ENCODE measurements at regions not wholly inside any gene's neighbourhood (a gene's known extent, or its start where the extent isn't known, plus 50 kb on each side); places are given as distances from the start of the nearest gene placed in this dataset.
A peak's percentile ranks its signal among the peaks of the same experiment; 100 is the strongest.

DNA sequence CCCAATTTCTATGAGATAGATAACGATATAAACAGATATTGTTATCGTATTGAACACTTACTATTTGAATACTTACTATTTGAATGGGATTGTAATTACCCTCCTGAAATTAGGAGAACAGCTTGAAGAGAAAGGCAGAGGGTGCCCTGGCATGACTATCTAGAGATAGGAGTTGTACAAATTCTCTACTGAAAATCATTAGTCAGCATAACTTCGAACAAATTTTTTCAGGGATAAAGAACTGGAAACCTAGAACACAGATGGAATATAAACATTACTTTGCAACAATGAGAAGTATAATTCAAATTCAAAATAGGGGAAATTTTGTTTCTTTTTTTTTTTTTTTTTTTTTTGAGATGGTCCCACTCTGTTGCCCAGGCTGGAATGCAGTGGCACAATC lies 1096.8 kb downstream of the C4orf33 start:
- DNase-seq: no peak

DNA sequence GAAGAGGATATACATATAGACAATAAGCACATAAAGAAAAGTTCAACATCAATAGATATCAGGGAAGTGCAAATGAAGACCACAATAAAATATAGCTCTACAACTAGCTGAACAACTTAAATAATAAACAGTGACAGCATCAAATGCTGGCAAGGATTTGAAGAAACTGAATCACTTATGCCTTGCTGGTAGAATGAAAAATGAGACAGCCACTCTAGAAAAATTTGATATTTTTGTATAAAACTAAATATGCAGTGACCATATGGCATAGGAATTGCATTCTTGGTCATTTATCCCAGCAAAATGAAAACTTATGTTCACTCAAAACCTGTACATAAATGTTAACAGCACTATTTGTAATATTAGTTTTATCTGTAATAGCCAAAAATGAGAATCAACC lies 1102.0 kb downstream of the C4orf33 start:
- DNase-seq: no peak

DNA sequence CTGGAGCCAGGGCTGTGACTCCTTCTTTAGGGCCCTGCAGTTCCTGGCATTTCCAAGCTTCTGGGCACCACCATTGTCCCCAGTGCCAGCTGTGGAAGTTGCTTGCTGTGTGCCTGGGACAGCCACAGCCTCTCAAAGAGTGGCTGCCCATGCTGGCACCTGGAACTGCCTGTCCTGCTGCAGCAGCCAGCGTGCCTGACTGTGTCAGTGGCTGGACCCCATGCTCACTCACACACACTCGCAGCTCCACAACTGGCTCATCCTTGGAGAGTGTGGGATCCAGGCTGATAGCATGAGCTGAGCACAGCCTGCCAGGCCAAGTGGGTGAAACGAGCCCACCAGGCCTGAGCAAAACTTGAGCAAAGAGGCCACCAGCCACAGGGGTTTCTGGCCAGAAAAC lies 1107.6 kb downstream of the C4orf33 start:
- no peak for DNase-seq

DNA sequence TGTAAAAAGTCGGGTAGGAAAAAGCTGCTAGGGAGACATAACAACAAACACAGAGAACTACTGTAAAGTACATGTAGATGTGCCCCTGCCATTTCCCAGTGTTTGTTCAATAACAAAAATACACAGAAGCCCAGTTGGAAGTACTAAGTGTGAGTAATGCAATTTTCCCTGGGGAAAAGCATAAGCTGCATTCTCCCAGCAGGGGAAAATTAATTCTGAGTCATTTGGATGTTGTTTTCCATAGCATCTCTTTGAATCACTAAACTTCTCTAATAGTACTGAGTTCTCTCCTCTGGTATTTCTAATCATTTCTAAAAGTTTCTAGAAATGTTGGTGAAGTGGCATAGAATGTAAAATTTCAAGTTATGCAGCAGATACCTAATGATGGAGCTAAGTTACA lies 1114.9 kb downstream of the C4orf33 start:
- no peak for DNase-seq

DNA sequence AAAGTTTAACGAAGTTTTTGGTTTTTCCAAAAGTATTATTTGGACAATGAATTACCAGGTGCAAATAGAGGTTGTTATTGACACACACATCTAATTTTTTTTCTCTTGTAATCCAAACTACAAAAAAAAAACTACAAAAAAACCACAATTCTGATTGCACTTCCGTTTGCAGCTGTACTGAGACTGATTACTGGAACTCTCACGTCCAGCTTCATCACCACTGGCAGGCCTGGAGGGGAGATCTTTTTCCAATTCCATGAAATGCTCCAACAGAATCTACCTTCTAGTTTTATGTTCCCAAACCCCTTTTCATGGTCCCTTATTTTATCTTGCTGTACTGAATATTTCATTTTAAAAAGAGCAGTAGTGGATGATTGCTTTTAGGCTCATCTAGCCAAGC lies 1118.3 kb downstream of the C4orf33 start:
- no peak for DNase-seq

DNA sequence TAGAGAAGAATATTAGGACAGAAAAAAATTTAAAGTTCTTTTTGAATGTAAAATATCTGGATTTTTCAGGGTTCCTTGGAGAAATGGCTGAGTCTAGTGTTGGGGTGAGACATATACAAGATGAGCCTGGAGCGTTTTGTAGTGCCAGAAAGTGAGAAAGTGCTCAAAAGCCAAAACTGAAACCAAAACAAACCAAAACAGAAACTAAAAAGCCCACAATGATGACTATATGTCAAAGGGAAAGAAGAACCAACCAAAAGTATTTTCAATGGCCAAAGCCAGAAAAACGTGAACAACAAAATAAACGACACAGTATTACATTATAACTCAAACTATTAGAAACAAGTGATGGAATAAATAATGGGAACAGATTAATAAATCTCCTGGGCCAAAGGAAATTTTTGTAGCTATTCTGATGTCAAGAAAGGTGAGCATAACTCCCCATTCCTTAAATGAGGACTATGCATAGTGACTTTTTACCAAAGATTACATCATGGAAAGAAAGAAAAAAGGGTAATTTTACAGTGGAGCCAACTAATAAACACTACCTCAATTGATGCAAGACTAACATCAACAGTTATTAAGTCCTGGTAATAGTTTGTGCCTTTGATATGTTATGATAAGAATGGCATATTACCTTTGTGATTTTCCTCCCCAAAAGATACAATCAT lies 1137.6 kb downstream of the C4orf33 start:
- DNase-seq: no peak

DNA sequence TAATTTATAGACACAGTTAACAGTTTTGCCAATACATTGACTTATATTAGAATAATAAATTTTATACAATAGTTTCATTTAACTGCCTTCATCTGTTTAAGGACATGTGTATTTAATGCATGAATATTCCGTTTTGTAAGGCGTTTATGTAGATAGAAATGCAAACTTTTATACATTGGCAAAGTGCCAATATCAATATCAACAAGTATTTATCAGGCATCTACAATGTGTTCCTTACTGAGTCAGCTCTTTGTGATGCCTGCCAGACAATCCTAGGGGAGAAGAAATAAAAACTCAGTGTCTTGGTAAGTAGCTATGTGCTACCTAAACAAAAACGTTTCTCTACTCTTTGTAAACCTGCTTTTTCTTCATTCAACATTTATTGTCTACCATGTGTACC lies 1142.2 kb downstream of the C4orf33 start:
- no peak for DNase-seq

DNA sequence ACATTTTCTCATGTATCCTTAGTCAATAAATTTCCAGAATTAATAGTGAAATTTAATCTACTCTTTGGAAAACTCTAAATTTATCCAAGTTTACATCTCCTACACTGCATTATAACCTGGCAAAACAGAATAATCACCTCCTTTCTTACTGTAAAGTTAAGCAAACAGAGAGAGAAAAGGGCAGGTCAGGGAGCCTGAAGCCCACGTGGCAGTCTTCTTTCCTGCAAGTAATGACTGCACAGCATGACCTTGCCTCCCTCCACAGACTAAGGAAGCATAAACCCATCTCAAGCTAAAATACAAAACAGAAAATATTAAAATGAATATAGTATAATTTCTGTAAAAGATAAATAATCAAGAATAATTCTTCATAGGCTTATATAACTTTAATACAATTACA lies 1153.0 kb downstream of the C4orf33 start:
- no peak for DNase-seq

DNA sequence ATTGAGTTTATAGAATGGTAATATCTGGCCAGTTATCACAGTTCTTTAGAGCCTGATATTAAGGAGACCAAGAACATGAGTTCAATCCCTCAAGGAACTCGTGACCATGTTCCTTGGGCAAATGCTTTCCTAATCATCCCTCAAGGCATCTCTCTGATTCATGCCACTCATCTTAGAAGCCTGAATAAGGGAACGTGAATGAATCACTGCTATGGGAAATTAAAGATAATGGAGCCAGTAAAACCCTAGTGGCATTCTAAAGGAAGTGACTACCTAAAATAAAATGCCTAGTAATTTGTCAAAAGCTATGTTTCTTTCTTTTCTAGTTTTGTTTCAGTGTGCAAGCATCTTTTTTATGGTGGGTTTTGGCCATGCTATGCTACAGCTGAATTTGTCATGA lies 1161.3 kb downstream of the C4orf33 start:
- DNase-seq: no peak

DNA sequence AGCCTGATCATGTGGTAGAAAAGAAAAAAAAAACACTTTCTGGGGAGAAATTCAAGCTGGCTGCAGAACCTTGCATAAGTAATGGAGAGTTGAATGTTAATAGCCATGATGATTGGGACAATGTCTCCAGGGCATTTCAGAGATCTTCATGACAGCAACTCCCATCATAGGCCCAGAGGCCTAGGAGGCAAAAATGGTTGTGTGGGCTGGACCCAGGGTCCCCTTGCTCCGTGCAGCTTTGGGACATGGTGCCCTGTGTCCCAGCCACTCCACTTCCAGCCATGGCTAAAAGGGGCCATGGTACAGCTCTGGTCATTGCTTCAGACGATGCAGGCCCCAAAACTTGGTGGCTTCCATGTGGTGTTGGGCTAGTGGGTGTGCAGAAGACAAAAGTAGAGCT lies 1170.9 kb downstream of the C4orf33 start:
- no peak for DNase-seq

DNA sequence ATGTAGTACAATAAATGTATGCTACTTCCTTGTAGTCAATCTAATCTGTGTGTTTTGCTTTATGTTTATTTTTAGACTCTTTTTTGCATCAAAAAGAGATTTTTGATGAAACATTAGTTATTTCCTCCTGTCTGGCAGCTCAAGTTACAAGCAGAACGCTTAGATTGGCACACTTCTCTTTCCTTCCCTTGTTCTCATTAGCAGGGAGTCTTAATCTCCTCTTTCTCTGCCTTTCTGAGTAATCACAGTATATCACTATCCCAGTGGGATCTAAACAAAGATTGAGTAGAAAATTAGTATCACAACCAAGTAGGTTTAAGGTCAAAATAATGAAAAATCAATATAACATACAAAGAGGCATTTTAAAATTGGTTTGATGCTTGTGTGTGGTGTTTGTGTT lies 1192.6 kb downstream of the C4orf33 start:
- no peak for DNase-seq

DNA sequence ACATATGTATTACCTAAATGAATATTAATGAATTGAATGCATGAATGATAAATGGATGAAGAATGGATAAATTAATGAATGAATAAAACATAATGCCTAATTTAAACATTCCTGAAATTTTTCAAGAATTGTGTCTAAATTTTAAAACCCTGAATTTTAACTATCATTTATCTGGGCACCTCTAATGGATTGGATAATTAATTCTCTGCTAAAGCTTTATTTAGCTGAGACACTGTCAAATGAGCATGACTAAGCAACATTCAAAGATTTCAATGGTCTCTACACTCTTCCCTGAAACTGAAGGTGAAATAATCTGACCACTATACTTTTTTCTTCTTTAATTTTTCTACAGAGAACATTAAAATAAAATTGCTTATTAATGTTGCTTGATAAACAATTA lies 1197.7 kb downstream of the C4orf33 start:
- DNase-seq: no peak

DNA sequence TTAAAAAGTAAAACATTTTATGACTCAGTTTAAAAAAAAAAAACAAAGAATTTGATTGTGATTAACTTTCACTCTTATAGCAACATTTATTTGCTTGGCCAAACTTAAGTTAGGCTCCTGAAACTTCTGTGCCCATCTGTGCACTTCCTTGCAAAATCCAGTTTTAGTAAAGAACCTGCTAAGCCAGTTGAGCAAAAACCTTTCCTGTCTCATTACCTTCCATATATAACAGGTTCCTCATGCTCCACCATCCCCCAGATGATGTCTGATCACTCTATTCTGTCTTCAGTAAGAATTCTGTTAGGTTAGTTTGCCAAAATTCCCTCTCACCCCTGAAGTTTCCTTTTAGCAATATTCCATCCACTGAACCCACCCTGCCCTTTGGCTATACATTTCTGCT lies 1200.5 kb downstream of the C4orf33 start:
- no peak for DNase-seq

DNA sequence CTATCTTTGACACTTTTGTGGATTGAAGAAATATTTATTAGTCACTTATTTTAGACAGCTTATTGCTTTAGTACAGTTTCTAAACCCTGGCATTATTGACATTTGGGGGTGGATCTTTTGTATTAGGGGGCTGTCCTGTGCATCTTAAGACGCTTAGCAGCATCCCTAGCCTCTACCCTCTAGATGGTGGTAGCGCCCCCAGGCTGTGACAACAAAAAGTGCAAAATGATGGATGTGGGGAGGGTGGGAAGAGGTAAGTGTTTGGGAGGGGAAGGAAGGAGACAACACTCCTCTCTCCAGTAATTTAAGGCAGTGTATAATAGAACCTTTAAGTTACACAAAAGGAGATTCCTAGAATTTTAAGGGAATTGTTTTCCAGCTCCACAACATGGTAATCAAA lies 1210.6 kb downstream of the C4orf33 start:
- no peak for DNase-seq

DNA sequence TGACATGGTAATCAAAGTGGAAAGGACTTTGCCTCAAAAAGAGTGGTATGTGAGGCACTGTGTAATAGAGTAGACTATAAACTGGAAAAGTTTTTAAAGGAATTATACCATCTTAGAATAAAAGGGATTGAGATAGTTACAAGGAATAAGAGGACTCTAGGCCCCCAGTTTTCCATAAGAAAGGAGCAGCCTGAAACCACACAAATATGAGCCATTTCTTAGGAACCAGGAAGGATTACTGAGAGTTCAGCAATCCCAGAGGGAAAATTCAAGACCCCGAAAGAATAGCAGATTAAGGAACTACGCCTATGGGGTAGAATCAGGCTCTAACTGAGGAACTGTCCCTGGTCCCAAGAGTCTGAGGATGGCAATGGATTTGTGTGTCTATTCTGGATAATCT lies 1213.3 kb downstream of the C4orf33 start:
- no peak for DNase-seq

DNA sequence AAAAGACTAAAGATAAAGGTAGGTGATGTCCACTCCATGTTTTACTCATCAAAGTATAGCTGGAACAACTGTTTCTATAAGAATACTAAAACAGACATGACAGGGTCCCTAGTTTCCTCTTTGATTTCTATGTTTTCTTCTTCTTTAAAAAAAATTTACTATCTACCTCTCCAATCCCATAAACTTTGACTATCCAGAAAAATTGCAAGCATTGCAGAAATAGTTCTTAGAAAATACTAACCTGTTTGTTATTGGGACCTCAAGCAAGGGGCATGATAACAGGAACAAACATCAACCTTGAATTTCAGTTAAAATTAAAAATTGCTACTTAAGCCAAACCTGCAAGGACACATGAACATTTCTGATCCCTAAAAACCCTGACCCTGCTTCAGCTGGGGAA lies 1226.5 kb downstream of the C4orf33 start:
- no peak for DNase-seq

DNA sequence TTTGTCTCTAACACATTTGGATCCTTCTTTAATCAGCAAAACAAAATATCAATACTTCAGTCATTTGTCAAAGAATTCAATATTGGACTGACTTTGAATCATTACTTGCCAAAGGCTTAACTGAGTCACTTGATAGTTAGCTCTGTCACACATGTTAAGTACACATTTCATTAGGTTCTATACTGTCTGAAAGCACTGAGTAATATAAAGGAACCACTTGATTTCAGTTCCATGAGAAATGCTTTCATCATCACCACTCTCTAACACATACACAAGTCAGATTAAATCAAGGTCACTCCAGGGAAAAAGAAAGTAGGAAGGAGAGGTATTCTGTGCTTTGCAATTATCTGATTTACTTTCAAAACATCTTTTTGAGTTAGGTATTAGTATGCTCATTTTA lies 1233.1 kb downstream of the C4orf33 start:
- DNase-seq: no peak

DNA sequence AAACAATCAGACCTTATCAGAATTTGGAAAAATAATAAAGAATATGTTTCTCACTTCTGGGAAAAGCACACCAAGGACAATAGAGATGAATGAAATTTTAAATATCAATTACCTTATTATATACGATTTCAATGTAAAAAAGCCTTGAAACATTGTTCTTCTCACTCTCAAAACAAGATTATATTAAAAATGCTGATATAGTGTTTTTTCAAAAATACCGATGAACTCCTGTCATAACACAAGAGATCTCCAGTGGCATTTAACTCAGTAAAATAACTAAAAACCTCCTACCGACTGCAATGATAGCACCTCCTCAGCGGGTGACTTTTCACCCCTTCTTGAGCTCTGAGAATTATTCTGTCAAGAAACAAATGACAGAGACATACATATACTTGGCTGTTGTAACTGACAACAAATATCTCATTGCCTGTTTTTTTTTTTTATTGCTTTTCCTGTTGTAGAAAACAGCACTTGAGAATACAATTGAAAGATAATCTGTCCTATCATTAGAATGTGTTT lies 1237.3 kb downstream of the C4orf33 start:
- DNase-seq: no peak

DNA sequence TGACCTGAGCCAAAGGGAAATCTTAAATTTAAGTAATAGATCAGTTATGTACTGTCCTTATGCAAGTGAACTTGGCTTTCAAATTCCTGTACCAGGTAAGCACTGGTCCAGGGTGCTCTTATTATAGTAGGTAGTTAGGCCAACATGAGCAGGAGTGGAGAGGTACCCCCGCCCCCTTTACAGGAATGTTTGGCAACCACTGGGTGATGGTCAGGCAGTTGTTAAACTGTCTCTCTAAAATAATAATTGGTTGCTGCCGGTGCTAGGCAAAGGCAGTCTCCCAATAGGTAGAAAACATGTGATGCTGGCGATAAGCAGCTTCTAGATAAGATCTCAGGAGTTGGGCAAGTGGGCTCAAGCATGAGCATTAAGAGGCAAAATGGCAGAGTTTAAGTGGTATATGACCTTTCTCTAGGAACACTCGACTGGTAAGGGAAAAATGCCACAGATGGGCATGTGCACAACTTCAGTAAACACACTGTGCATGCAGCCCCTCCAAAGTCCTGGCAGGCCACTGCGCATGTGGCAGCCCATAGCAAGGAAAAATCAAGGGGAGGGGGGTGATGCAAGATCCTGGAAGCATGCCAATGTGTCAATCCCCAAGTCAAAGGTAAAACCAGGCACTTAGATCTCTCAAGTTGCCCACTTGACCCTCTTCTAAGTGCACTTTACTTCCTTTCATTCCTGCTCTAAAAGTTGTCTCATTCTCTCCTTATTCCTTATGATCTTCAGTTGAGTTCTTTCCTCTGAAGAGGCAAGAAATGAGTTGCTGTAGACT lies 1239.7 kb downstream of the C4orf33 start:
- DNase-seq: no peak

DNA sequence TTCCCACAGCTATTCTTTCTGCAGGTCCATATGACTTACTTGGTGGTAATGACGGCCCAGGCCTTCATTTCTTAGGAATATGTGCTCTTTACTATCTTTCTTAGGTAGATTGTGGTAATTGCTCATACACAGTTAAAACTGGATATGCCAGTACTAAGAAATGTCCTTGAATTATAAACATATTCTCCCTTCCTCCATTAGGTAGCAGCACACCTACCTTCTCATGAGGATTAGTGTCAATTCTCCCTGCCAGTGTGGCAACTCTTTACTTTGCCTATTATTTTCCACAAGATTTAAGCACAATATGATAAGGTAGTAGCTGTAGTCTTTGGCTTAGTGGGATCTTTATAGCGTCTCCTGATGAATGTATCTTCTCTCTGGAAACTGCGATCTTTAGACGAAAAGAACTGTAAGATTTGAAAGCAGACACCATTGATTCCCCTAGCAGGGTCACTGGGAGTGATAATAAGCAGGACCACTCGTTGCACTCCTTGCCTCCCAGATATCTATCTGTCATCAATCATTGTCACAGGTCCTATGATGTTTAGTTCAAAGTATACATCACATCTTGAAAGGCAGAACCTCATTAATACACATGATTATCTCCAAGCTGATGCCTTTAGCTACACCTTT lies 1240.7 kb downstream of the C4orf33 start:
- DNase-seq: peak in 2 of 4 experiments; percentile 5 to 30

DNA sequence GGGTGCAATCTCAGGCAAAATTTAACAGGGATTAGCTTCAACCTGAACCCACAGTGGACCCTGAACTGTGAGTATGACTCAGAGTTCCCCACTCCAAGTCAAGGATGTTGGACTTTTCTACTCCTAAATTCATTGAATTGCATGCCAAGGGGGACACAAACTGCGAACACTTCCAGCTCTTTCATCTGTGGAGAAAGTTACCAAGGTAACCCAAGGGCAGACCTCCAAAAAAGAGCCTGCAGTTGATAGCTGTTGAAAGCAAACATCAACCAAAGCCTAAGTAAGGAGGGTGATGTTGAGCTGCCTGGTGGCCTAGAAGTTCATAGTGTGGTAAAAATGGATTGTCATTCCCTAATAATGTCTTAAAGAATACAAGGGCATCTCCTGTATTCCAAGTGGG lies 1242.9 kb downstream of the C4orf33 start:
- DNase-seq: no peak

DNA sequence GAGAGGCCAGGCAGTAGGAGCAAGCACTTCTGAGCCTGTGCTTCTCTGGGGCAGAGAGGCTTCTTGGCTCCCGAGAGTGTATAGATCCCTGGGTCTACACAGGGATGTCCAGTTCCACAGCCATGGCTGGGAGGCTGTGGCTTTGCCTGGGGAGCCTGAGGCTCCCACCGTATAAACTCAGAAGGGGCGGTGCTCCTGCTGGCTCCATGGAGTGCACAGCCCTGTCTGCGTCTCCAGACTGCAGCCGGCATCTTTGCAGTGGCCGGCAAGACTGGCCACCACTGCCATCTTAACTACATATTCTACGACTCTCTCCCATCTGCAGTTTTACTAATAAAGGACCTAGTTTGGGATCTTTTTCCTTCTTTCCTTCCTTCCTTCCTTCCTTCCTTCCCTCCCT lies 1253.8 kb downstream of the C4orf33 start:
- no peak for DNase-seq

DNA sequence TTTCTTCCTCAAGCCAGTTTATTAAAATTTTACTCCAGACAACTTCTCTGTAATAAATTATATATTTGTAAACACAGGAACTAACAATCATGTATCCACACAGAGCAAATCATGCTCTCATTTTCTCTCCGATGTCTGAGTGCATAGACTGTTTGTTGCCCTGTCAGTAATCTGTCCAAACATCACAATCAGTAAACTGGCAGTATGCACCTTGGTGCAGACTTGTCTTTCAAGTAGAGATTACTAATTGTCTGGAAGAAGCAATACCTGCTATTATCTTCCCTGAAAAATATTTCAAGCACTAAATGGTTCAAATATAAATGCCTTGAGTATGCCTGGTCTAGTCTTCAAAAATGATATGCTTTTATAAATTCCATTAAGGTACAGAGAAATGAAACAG lies 1260.9 kb downstream of the C4orf33 start:
- no peak for DNase-seq

DNA sequence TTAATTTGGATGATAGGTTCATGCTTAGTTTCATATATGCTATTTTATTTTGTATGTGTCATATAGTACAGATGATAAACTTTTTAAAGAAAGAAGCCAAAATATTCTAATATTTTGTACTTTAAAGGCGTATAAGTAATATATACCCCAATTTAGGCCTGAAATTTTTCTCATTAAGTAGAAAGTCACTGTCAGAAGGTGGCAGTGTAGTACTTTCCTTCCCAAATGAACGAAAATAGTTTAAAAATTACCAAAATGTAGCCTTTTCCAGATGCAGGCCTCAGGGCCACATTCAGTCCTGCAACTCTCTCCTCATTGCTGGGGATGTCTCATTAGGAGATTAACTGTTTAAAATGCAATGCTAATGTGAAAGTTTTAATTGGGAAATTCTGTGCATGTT lies 1263.6 kb downstream of the C4orf33 start:
- peak in 1 of 4 experiments; percentile 6 for DNase-seq

Data from suppressor macrophage (primary cell).